ENCODE measurements at regions not wholly inside any gene's neighbourhood (a gene's known extent, or its start where the extent isn't known, plus 50 kb on each side); places are given as distances from the start of the nearest gene placed in this dataset.

DNA sequence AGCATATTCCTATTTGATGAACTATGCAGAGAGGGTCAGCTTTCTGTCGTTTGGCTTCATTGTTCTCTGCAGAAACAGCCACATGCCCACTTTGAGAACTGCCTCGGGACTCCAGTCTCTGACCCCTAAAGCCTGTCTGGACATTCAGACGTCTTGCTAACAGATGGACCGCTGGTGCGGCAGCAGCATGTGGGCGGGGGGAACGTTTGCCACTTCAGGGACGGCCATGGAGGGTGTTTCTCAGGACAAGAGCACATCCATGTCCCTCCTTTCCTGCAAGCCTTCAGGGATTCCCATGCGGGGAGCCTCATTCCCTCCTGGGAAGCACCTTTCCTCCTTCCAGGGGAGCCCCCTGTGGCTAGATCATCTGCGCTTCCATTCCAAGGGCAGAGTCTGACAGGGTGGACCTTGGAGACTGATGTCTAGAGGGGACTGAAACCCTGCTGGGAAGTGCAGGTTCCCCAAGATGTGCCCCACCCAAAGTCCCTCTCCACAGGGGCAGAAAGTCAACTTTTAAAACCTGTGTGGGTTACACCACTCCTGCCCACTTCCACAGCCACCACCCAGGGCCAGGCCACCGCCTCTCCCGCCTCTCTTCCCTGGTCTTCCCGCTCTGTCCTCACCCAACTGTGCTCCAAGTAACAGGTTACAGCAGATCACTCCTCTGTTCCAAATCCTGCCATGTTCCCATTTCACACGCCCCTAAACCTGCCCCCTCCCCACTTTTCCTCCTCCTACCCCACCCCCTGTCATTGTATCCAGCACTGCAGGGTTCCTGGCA lies 94.8 kb upstream of the PMEPA1 start:
- no peak for DNase-seq

DNA sequence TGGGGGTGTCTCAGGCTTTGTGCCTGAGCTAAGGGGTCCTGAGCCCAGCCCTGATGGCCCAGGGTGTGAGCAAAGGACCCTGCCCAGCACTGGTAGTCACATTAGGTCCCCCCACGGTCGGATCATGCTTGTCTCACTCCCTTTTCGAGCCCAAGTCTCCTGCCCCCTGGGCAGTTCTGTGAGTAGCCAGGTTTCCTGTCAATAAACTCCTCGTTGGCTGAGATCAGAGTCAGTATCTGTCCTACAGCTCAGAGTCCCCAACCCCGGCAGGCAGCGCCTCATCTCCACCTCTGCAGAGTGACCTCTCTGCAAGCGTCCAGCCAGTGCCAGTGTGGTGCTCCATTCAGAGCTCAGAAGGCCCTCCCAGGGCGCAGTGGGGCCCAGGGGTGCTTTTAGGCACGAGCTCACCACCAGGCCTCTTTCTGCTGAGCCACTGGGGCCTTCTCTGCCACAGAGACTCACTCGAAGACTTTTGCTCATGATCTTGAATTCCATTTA lies 93.7 kb upstream of the PMEPA1 start:
- DNase-seq, result no peak

- DNase-seq, result no peak
These were observed 93.1 kb upstream of the PMEPA1 start for GRCh38 chr20:57802765-57803507.

DNA sequence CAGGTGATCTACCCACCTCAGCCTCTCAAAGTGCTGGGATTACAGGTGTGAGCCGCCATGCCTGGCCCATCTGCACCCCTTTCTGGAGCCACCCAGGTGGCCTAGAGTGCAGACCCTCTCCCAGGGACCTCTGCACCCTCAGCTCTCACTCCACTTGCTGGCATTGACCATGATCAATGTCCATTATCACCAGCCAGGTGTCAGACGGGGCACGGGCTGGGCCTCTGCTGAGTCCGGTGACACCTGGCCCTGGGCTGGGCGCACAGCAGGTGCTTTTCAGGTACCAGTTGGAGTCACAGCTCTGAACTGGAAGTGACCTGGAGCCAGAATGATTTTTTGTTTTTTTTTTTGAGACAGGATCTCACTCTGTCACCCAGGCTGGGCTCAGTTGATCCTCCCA lies 91.8 kb upstream of the PMEPA1 start:
- no peak for DNase-seq

GRCh38 chr20:57800791-57801430 lies 91.1 kb upstream of the PMEPA1 start:
- DNase-seq, result no peak

GRCh38 chr20:57797401-57797800 lies 87.6 kb upstream of the PMEPA1 start:
- DNase-seq, result no peak

DNA sequence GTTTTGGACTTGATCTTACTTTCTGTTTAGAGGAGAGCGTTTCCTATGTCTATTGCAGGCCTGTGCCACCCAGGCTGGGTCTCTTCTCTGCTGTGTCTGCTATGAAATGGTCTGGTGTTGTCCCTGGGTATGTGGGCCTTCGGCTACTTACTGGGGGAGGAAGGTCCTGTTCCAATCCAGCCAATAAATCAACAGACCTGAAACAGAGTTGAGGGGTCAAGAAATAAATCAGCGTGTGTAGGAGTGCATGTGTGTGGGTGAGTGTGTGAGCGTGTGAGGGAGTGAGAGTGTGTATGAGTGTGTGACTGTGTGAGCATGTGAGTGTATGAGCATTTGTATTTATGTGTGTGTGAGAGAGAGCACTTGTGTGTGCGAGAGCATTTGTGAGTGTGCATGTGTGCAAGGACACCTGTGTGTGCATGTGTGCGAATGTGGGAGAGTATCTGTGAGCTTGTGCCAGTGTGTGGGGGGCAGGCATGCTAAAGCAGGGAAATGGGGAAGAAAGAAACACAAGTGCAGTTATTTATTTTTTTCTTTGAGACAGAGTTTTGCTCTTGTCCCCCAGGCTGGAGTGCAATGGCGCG lies 86.3 kb upstream of the PMEPA1 start:
- DNase-seq, result peak; percentile 59

DNA sequence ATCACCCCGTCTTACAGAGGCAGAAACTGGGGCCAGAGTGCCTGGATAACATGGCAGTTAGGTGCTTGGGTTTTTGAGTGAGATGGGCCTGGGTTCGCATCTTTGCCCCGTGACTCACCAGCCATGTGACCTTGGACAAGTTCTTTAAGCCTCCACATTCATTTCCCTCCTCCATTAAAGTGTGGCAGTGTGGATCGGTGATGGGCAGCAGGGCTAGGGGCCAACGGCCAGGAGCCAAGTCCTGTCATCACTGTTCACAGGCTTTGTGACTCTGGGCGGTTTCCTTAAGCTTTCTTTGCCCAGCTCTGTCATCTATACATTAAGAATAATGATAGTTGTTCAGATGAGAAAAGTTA lies 85.5 kb upstream of the PMEPA1 start:
- no peak for DNase-seq

- DNase-seq, result no peak
These were observed 85.0 kb upstream of the PMEPA1 start for GRCh38 chr20:57794600-57795341.

DNA sequence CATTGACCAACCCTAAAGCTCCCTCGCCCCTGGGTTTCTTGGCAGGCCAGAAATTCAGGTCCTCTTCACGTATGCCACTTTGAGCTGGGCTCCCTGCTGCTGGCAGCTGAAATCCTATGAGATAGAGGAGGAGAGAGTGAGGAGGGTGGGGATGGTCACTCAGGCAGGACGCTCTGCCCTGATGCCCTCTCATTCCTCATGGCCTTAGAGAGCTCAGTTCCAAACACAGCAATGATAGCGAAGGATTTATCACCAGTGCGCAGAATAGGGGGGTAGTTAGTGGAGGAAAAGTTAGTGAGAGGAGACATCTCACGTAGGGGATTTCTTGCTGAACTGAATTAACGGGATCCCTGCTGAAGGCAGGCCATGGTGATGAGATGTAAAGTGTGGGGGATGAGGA lies 84.2 kb upstream of the PMEPA1 start:
- no peak for DNase-seq

DNA sequence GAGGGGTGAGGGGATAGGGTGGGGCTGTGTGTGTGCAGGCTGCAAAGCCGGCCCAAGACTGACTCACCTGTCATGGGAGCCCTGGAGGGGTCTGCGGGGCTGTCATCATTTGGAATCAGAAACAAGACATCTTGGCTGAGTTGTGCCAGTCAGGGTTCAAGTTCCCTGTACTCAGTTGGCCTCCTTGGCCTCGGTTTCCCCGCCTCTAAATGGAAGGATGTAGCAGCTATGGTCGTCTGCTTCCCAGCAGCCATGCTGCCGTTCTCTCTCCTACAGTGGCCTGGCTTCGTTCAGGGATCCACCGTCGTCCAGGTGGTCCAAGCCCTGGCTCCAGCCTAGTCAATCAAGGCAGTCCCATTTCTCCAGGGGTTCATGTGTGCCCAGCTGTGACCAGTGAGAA lies 83.6 kb upstream of the PMEPA1 start:
- DNase-seq, result no peak

DNA sequence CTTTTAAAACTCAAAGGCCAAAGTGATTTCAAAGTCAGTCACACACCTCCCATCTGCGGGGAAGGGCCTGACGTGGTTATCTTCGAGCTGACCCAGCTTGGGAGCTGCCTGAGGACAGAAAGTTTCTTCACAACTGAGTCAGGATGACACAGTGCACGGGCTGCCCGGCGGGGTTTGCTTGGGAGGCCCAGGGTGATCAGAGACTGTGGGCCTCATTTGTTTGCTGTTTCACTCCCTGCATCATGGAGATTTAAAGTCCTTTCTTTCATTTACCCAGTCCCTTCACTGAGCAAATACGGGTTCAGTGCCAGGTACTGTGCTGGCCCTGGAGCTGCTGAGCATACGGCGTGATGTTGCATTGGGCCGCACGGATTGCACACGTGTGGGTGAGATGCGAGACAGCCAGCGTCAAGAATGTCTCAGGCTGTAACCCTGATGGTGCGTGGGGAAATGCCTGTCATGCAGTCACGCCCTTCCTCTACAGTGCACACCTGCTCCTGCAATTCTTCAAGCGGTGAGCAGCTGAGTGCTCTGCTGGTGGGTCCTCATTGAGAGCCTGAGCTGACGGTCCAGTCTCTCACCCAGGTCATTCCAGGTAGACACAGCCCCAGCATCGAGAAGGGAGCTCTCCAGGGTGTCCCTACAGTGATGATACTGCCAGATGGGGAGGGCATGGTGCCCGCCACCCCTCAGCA lies 82.7 kb upstream of the PMEPA1 start:
- DNase-seq, result no peak

DNA sequence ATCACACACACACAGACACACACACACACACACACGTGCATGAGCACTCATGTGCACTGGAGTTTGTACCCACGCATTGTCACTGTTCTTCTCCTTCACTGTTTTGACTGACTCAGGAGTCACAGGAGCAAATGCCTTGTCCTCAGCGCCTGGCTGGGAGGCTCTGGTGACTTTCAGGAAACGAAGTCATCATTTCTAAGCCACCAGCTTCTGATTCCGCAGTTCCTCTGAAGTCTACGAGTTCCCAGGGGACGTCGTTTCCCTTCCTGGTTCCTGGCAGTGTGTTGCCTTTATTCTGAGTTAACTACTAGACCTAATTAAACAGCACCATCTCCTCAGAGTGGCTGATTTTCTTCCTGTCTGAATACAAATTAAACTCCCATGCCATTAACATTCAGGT lies 82.2 kb upstream of the PMEPA1 start:
- no peak for DNase-seq

GRCh38 chr20:57791178-57791962 lies 81.6 kb upstream of the PMEPA1 start:
- no peak for DNase-seq

DNA sequence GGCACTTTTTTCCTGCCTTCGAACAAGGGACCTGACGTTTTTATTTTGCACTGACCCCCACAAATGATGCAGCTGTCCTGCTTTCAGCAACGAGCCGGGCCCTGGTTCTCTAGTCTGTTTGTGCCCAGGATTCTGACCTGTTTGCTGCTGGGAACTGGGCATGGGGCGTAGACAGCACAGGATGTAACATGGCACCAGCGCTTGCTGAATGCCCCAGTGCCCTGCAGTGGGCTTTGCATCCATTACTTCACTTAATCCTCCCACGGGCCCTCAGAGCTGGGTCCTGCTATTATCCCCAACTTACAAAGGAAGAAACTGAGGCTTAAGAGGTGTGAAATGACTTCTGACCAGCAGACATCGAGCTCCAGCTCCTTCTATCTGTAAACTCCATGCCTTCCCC lies 80.4 kb upstream of the PMEPA1 start:
- DNase-seq, result no peak

DNA sequence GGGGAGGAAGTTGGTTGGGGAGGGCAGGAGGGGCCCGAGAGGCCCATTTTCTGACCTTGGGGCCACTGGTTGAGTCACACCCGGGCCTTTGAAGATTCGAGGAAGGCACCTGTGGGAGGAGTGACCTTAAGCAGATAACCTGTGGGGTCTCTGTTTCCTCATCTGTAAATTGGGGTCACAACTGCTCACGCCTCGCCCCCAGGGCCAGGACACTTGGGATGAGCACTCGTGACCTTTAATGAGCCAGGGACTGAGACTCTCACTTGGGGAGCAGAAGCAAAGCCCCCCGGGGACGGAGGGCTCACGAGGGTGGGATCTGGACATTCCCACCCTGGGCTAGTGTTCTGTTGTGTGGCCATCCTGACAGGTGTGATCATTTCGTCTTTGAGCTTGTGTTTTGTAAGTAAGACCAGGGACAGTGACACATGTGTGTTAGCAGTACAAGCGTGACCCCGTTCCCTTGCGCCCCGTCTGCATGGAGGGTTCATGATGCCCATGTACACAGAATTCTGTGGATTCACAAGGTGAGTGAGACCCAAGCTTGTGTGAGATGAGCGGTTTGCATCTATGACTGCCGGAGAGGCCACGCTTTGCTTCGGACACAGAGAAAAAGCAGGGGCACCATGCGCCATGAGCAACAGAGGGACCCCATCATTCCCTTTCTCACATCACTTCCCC lies 79.3 kb upstream of the PMEPA1 start:
- DNase-seq, result no peak

GRCh38 chr20:57787990-57788781 lies 78.4 kb upstream of the PMEPA1 start:
- DNase-seq, result no peak

- no peak for DNase-seq
These were observed 77.6 kb upstream of the PMEPA1 start for GRCh38 chr20:57787151-57787989.

All from left kidney (tissue), 1 donor.